K562 (cell line): ENCODE measurements at regions not wholly inside any gene's neighbourhood (a gene's known extent, or its start where the extent isn't known, plus 50 kb on each side); places are given as distances from the start of the nearest gene placed in this dataset.

Experiments used
- ATAC-seq: fragments of 200-7000 bp; cut with Tn5 transposase; 3 replicates; pipeline ENCODE4 v1.9.1; 2020; ENCODE audit warnings: moderate library complexity
- BruUV-seq: library from RNA; stranded (reverse); fragments of 400-500 nt; replicated peaks from 2 replicates; lab custom pipeline; 2021; lab: Mats Ljungman, UMichigan
- CTCF ChIA-PET: fragments of 300-600 bp; formaldehyde crosslinking; extraction: SDS; loops from one replicate; lab custom pipeline; 2021; ENCODE audit warnings: low intra/inter-chr PET ratio; lab: Yijun Ruan, JAX
- POLR2A ChIA-PET: fragments of 300-600, 350-650 bp; sonication (Branson Sonifier 250); formaldehyde crosslinking; extraction: SDS; loops from one replicate; lab custom pipeline; 2021; ENCODE audit warnings: antibody characterized with exemption, inconsistent platforms; lab: Yijun Ruan, JAX
- DNase-seq, 4 experiments: peaks; one replicate each; pipeline versions ENCODE4 v3.0.0 to v3.0.0-alpha.2; 2011 to 2018; ENCODE audit warnings: low spot score in 3 of 4, mixed read lengths in 3 of 4; ENCODE audit errors: extremely low read depth in 1 of 4
- FAIRE-seq: peaks from 2 replicates; lab custom pipeline; 2011; peaks lifted over from hg19 to GRCh38; lab: Jason Lieb, UNC
- H2AFZ ChIP-seq: 2 replicates; pipeline ENCODE4 v1.6.0; 2011; ENCODE audit warnings: low read depth, low read length, control low read depth, inconsistent platforms
- H3K27ac ChIP-seq: fragments of 200-600 bp; 3 replicates; pipeline ENCODE4 v1.8.0; 2011; ENCODE audit warnings: low read depth, mild to moderate bottlenecking, control low read depth, inconsistent platforms, low read length, moderate library complexity, mixed read lengths; ENCODE audit errors: extremely low read depth
- H3K27me3 ChIP-seq, 2 experiments: fragments of 300-600 bp in 1 of 2; 2 replicates in 1 of 2; 3 replicates in 1 of 2; pipeline versions ENCODE4 v1.6.0 to v1.8.0; 2011; ENCODE audit warnings: inconsistent platforms in 2 of 2, low read length in 2 of 2, mild to moderate bottlenecking in 1 of 2, mixed read lengths in 1 of 2, moderate library complexity in 1 of 2; ENCODE audit not compliant: control insufficient read depth in 2 of 2, insufficient read depth in 2 of 2
- H3K36me3 ChIP-seq: fragments of 300-600 bp; 3 replicates; pipeline ENCODE4 v1.8.0; 2011; ENCODE audit warnings: mild to moderate bottlenecking, low read length, inconsistent platforms; ENCODE audit not compliant: control insufficient read depth, insufficient read depth
- H3K4me1 ChIP-seq, 2 experiments: fragments of 200-600 bp in 1 of 2; replicated peaks in 1 of 2; 2 replicates in 1 of 2; 3 replicates in 1 of 2; pipeline versions ENCODE4 v1.5.1 to v1.8.0; 2011; ENCODE audit warnings: inconsistent platforms in 2 of 2, low read length in 2 of 2, mild to moderate bottlenecking in 1 of 2, mixed read lengths in 1 of 2, moderate library complexity in 1 of 2; ENCODE audit not compliant: control insufficient read depth in 2 of 2, insufficient read depth in 2 of 2
- H3K4me2 ChIP-seq: 2 replicates; pipeline ENCODE4 v1.6.1; 2011; ENCODE audit warnings: low read length, control low read depth, inconsistent platforms, mixed read lengths; ENCODE audit not compliant: insufficient read depth
- H3K4me3 ChIP-seq: fragments of 200-600 bp; sonication (generic), shearing (Covaris generic); 2 replicates; pipeline ENCODE4 v1.5.1; 2016; ENCODE audit warnings: control low read depth, inconsistent platforms
- H3K79me2 ChIP-seq: fragments of 200-600 bp; 3 replicates; pipeline ENCODE4 v1.8.0; 2011; ENCODE audit warnings: low read length, inconsistent platforms; ENCODE audit not compliant: control insufficient read depth, insufficient read depth
- H3K9ac ChIP-seq, 2 experiments: 2 replicates each; pipeline versions ENCODE4 v1.6.0 to v1.6.1; 2011; ENCODE audit warnings: low read depth in 2 of 2, low read length in 2 of 2, control low read depth in 1 of 2, inconsistent platforms in 1 of 2, mild to moderate bottlenecking in 1 of 2, mixed read lengths in 1 of 2; ENCODE audit not compliant: insufficient read depth in 1 of 2
- H3K9me1 ChIP-seq: one replicate; pipeline ENCODE4 v1.6.0; 2011; ENCODE audit warnings: inconsistent platforms, mild to moderate bottlenecking, low read length, moderate library complexity; ENCODE audit not compliant: control insufficient read depth, insufficient read depth
- H3K9me3 ChIP-seq: replicated peaks from 2 replicates; pipeline ENCODE4 v1.5.1; 2011; ENCODE audit warnings: low read depth, low read length, inconsistent platforms; ENCODE audit not compliant: control insufficient read depth, insufficient read depth
- H4K20me1 ChIP-seq: replicated peaks from 2 replicates; pipeline ENCODE4 v1.6.1; 2011; ENCODE audit warnings: low read length, inconsistent platforms, mixed read lengths; ENCODE audit not compliant: control insufficient read depth, insufficient read depth
- CBX3 ChIP-seq, 2 experiments: IDR thresholded peaks; 1 replicate in 1 of 2; 2 replicates in 1 of 2; pipeline ENCODE4 v1.6.1; 2012; ENCODE audit warnings: inconsistent platforms in 2 of 2, low read length in 2 of 2, borderline replicate concordance in 1 of 2, control low read depth in 1 of 2
- MEF2A ChIP-seq: IDR thresholded peaks from 2 replicates; pipeline ENCODE4 v1.6.1; 2011; ENCODE audit warnings: low read depth, mild to moderate bottlenecking, low read length, moderate library complexity; ENCODE audit not compliant: control insufficient read depth
- PRDM10 ChIP-seq: fragments of 450-650 bp; IDR thresholded peaks from 2 replicates; pipeline ENCODE4 v1.6.1; 2018; ENCODE audit not compliant: partially characterized antibody
- TSHZ1 ChIP-seq: fragments of 250-450 bp; sonication (Bioruptor Pico); IDR thresholded peaks from 2 replicates; pipeline ENCODE4 v1.4.0; 2020; ENCODE audit warnings: mild to moderate bottlenecking, moderate library complexity
- XRCC5 ChIP-seq: fragments of 200-400 bp; formaldehyde crosslinking; IDR thresholded peaks from 2 replicates; pipeline ENCODE4 v1.6.1; 2017; ENCODE audit warnings: low read depth, mild to moderate bottlenecking, low read length
- ZNF121 ChIP-seq: sonication (generic); formaldehyde crosslinking; conservative IDR thresholded peaks from 2 replicates; pipeline ENCODE4 v1.8.0; 2022; ENCODE audit warnings: missing genetic modification reagents
- ZNF407 ChIP-seq: fragments of 450-650 bp; IDR thresholded peaks from 2 replicates; pipeline ENCODE4 v1.6.1; 2016; ENCODE audit warnings: low read depth
- WGBS: fragments of 100-300 bp; shearing (Covaris generic); methylation state at CpG from one replicate; pipeline ENCODE4 v1.1.6; 2016; ENCODE audit warnings: low coverage, mixed read lengths; ENCODE audit not compliant: insufficient coverage; ENCODE audit errors: missing lambda C conversion rate; 5-methylcytosine and 5-hydroxymethylcytosine counted together
- in situ Hi-C: fragments of 300-500 bp; cut with MboI; formaldehyde crosslinking; loops from 4 replicates; pipeline ENCODE4 v1.15.0; 2018; ENCODE audit warnings: inconsistent platforms, mixed read lengths
- intact Hi-C: fragments of 100-400 bp; cut with micrococcal nuclease; formaldehyde crosslinking; loops from 2 replicates; pipeline ENCODE4 v1.14.2; 2022

- BruUV-seq, result no TSS peak
- no peak for ATAC-seq
- TF ChIP-seq TSHZ1 (CRISPR knock-in tag), result no peak
- TF ChIP-seq XRCC5, result no peak
- no peak for TF ChIP-seq MEF2A
- no peak for TF ChIP-seq CBX3 (IDR thresholded peaks at IDR 0.05; ENCODE audit: borderline replicate concordance in 1 of 2, low read length in 2 of 2)
- no peak for TF ChIP-seq PRDM10
- no peak for TF ChIP-seq ZNF121 (CRISPR knock-in tag)
- TF ChIP-seq ZNF407, result no peak
Measured at GRCh38 chr1:61626816-61627215, 98.1 kb downstream of the TM2D1 start.

More at GRCh38 chr1:61626816-61627215, 98.1 kb downstream of the TM2D1 start:
- DNase-seq (no peak), FAIRE-seq (no peak)
- H3K4me1 ChIP-seq, result no peaks in the 10 kb centered on the region
- no peaks in the 10 kb centered on the region for H3K9me1 ChIP-seq
- no peak overlapping the region for H3K9ac ChIP-seq
- H3K36me3 ChIP-seq, result no peaks in the 10 kb centered on the region
- in situ Hi-C loops (no loop called here), intact Hi-C loops (no loop called here)
- CTCF ChIA-PET, result no interaction called here
- 3% methylated on average over 2 of the region's 2 CpGs for WGBS
- no peaks in the 10 kb centered on the region for H3K9me3 ChIP-seq
- H2AFZ ChIP-seq, result no peak overlapping the region
- H3K4me3 ChIP-seq, result no peak overlapping the region
- no peak overlapping the region for H3K4me2 ChIP-seq
- no peaks in the 10 kb centered on the region for H4K20me1 ChIP-seq
- H3K79me2 ChIP-seq, result no peaks in the 10 kb centered on the region
- POLR2A ChIA-PET, result no interaction called here
- peaks cover 5 to 15% of the 10 kb centered on the region in 2 experiments; a peak in 4 of 5 replicates for H3K27me3 ChIP-seq
- no peak overlapping the region for H3K27ac ChIP-seq
